Neuronal stem cell (in vitro differentiated cells): ENCODE measurements at regions not wholly inside any gene's neighbourhood (a gene's known extent, or its start where the extent isn't known, plus 50 kb on each side); places are given as distances from the start of the nearest gene placed in this dataset.
A peak's percentile ranks its signal among the peaks of the same experiment; 100 is the strongest.

ENCODE experiments used
- DNase-seq: peaks from one replicate; pipeline ENCODE4 v3.0.0-alpha.2; 2013; ENCODE audit warnings: low spot score
- H2AFZ ChIP-seq: one replicate; pipeline ENCODE4 v1.6.1; 2013; ENCODE audit warnings: mild to moderate bottlenecking, low read length, inconsistent platforms
- H2AK5ac ChIP-seq: 2 replicates; pipeline ENCODE4 v1.6.1; 2013; ENCODE audit warnings: low read depth, mild to moderate bottlenecking, inconsistent platforms, low read length, moderate library complexity, mixed read lengths
- H2BK120ac ChIP-seq: 2 replicates; pipeline ENCODE4 v1.6.1; 2013; ENCODE audit warnings: low read depth, mild to moderate bottlenecking, inconsistent platforms, low read length, moderate library complexity, mixed read lengths
- H2BK12ac ChIP-seq: one replicate; pipeline ENCODE4 v1.6.1; 2013; ENCODE audit warnings: low read length, inconsistent platforms
- H2BK15ac ChIP-seq: 2 replicates; pipeline ENCODE4 v1.6.1; 2013; ENCODE audit warnings: mild to moderate bottlenecking, low read length, inconsistent platforms, mixed read lengths
- H2BK5ac ChIP-seq: one replicate; pipeline ENCODE4 v1.6.1; 2013; ENCODE audit warnings: inconsistent platforms, mild to moderate bottlenecking, low read length, moderate library complexity
- H3K14ac ChIP-seq: one replicate; pipeline ENCODE4 v1.6.1; 2013; ENCODE audit warnings: low read length, inconsistent platforms
- H3K18ac ChIP-seq: 2 replicates; pipeline ENCODE4 v1.6.1; 2013; ENCODE audit warnings: low read length, inconsistent platforms
- H3K23ac ChIP-seq: 2 replicates; pipeline ENCODE4 v1.6.1; 2013; ENCODE audit warnings: low read depth, mild to moderate bottlenecking, mixed read lengths, low read length, inconsistent platforms; ENCODE audit not compliant: poor library complexity
- H3K27ac ChIP-seq: replicated peaks from 3 replicates; pipeline ENCODE4 v1.5.1; 2013; ENCODE audit warnings: low read length, inconsistent platforms
- H3K27me3 ChIP-seq, 3 experiments: 2 replicates each; pipeline ENCODE4 v1.6.1; 2013; ENCODE audit warnings: low read length in 3 of 3, mild to moderate bottlenecking in 2 of 3, inconsistent platforms in 1 of 3, low read depth in 1 of 3, mixed read lengths in 1 of 3, moderate library complexity in 1 of 3; ENCODE audit not compliant: control insufficient read depth in 3 of 3, insufficient read depth in 3 of 3
- H3K36me3 ChIP-seq, 2 donors: replicated peaks in 1 of 2; 2 replicates each; pipeline ENCODE4 v1.6.1; 2013; ENCODE audit warnings: low read length in 2 of 2; ENCODE audit not compliant: control insufficient read depth in 2 of 2, insufficient read depth in 2 of 2
- H3K4ac ChIP-seq: 2 replicates; pipeline ENCODE4 v1.6.1; 2013; ENCODE audit warnings: inconsistent platforms, mild to moderate bottlenecking, low read length, moderate library complexity
- H3K4me1 ChIP-seq, 2 donors: 1 replicate in 1 of 2; 2 replicates in 1 of 2; pipeline ENCODE4 v1.6.1; 2013; ENCODE audit warnings: low read length in 2 of 2, low read depth in 1 of 2; ENCODE audit not compliant: control insufficient read depth in 2 of 2, insufficient read depth in 1 of 2
- H3K4me2 ChIP-seq: one replicate; pipeline ENCODE4 v1.6.1; 2013; ENCODE audit warnings: mild to moderate bottlenecking, low read length, inconsistent platforms; ENCODE audit not compliant: insufficient read depth, poor library complexity, severe bottlenecking
- H3K4me3 ChIP-seq, 2 donors: 2 replicates each; pipeline ENCODE4 v1.5.1; 2013; ENCODE audit warnings: low read length in 2 of 2, mild to moderate bottlenecking in 2 of 2, inconsistent platforms in 1 of 2, moderate library complexity in 1 of 2
- H3K79me1 ChIP-seq: one replicate; pipeline ENCODE4 v1.6.1; 2013; ENCODE audit warnings: low read depth, mild to moderate bottlenecking, inconsistent platforms, low read length, moderate library complexity
- H3K9ac ChIP-seq: one replicate; pipeline ENCODE4 v1.6.1; 2013; ENCODE audit warnings: mild to moderate bottlenecking, low read depth, low read length, inconsistent platforms; ENCODE audit not compliant: poor library complexity
- H3K9me3 ChIP-seq, 2 donors: replicated peaks in 1 of 2; 2 replicates each; pipeline versions ENCODE3 to v1.6.1; 2013; ENCODE audit warnings: low read length in 2 of 2, mild to moderate bottlenecking in 2 of 2, inconsistent platforms in 1 of 2, low read depth in 1 of 2, mixed read lengths in 1 of 2, moderate library complexity in 1 of 2; ENCODE audit not compliant: control insufficient read depth in 2 of 2, insufficient read depth in 1 of 2
- H4K8ac ChIP-seq: one replicate; pipeline ENCODE4 v1.6.1; 2013; ENCODE audit warnings: low read depth, mild to moderate bottlenecking, inconsistent platforms, low read length, moderate library complexity
- H4K91ac ChIP-seq: one replicate; pipeline ENCODE4 v1.6.1; 2013; ENCODE audit warnings: low read length, low read depth, mild to moderate bottlenecking, inconsistent platforms; ENCODE audit not compliant: poor library complexity
- WGBS, 2 donors: extraction: QIAGEN DNeasy Blood & Tissue Kit; methylation state at CpG; one replicate each; pipeline ENCODE4 v1.1.7; 2013; ENCODE audit warnings: missing lambda C conversion rate in 2 of 2, mixed read lengths in 1 of 2; ENCODE audit not compliant: insufficient read length in 2 of 2, insufficient replicate concordance in 1 of 2; ENCODE audit errors: extremely low coverage in 2 of 2; 5-methylcytosine and 5-hydroxymethylcytosine counted together

DNA sequence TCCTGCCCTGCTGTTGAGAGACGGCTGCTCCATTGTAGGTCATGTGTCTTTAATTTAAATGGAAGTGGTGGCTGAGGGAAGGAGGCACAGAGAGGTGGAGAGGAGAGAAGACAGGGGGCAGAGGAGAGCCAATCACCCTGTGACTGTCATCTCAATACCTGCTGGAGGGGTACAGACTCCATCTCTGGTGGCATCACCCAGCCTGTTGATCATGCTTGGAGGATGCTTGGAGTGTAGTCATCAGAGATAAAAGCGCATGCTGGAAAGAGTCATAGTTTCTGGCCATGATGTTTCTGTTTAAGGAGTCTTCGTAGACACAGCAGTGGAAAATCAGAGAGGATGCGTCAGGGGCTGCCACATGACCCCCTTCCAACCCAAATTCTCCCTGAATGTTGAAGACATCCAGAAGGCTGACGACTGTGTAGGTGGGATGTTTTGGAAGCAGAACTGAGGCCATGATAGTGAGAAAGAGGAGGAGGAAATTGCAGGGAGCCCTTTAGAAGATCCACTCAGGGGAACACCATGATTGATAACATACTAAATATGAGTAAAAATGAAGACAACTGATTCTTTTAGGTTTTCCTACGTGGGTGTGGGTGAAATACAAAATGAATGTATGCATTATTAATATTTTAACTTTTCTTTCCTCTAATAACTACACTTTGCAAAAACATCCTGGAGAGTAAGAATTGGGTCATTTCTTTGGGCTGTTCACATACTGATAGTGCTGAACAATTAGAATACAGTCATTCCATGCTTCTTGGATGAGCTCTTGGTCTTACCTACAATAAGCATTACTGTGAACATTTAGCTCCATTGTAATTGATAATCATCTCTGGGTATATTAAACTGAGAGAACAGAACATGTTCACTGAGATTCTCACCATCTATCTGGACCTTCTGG is 210.6 kb upstream of the ATP10A start:
- no CpG with 5 or more reads among the region's 6 CpGs for WGBS, 2 donors
- Histone ChIP-seq H2BK5ac (no peak overlapping the region), H3K27me3 (no peaks in the 10 kb centered on the region), H2BK120ac (no peak overlapping the region), H4K8ac (no peak overlapping the region), H3K23ac (no peak overlapping the region), H3K4me3 (no peak overlapping the region), H3K36me3 (no peaks in the 10 kb centered on the region), H3K4me2 (no peak overlapping the region), H2AK5ac (no peak overlapping the region), H3K27ac (no peak overlapping the region), H2BK12ac (no peak overlapping the region), H4K91ac (no peak overlapping the region), H3K4me1 (peaks cover 0 to 7% of the 10 kb centered on the region in 2 donors), H2BK15ac (no peak overlapping the region), H3K9me3 (peaks cover 0 to 5% of the 10 kb centered on the region in 2 donors), H3K18ac (peak overlapping the region; percentile 33), H2AFZ (no peak overlapping the region), H3K79me1 (no peaks in the 10 kb centered on the region), H3K14ac (no peak overlapping the region), H3K4ac (no peak overlapping the region), H3K9ac (no peak overlapping the region)
- DNase-seq, result no peak

DNA sequence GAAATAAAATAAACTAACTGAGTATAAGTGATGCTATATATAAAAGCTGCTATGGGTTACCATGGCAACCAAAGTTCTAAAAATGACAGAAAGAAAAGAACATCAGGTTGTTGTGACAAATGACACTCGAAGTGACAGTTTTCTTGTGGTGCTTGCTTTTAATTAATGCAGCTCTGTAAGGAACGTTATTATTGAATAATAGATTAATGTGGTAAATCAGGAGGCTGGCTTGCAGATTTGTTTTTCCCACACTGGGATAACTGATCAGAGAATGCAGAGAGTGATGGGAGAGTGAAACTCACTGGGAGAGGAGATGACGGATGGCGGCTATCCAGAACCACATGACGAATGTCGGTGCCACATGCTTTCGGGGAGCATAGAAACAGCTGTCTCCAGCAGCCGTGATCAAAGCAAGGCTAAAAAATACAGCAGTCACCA is 207.0 kb upstream of the ATP10A start:
- Histone ChIP-seq H3K14ac (no peak overlapping the region), H3K27ac (peak overlapping the region; percentile 32)

DNA sequence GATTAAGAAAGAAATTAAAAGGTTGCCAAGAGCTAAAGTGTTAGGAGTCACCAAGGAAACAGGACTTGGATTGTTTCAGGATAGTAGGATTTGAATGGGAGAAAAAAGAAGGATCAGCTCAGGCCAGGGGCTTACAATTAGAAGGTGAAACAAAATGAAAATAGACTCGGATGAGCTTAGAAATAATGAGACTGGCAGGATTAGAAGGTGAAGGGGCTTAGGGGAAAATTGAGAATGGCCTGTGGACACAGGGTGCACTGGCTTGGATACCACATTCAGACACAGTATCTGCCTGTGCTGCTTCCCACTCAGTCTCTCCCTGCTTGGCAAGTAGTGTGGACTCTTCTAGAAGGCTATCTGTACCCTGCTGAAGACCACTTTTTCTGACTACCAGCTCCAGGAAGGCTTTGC is 206.1 kb upstream of the ATP10A start:
- no peak overlapping the region for H2AK5ac ChIP-seq
- H3K9me3 ChIP-seq, result peaks cover 0 to 3% of the 10 kb centered on the region in 2 donors
- no peak overlapping the region for H3K4ac ChIP-seq
- no peak overlapping the region for H3K4me2 ChIP-seq
- no peak overlapping the region for H4K91ac ChIP-seq
- H3K4me1 ChIP-seq, result peaks cover 0 to 11% of the 10 kb centered on the region in 2 donors
- H2BK12ac ChIP-seq, result no peak overlapping the region
- no peak overlapping the region for H3K9ac ChIP-seq
- peak overlapping the region; percentile 98 for H3K27ac ChIP-seq
- H3K79me1 ChIP-seq, result peaks cover 2% of the 10 kb centered on the region
- no peak overlapping the region for H2BK5ac ChIP-seq
- H4K8ac ChIP-seq, result no peak overlapping the region
- no peaks in the 10 kb centered on the region for H3K36me3 ChIP-seq
- H3K14ac ChIP-seq, result no peak overlapping the region
- no peak overlapping the region for H2AFZ ChIP-seq
- no peaks in the 10 kb centered on the region for H3K27me3 ChIP-seq
- peak overlapping the region; percentile 90 for H3K18ac ChIP-seq
- no peak overlapping the region for H2BK120ac ChIP-seq
- WGBS, 2 donors, result no CpG with 5 or more reads among the region's 1 CpG
- H3K23ac ChIP-seq, result no peak overlapping the region
- H2BK15ac ChIP-seq, result no peak overlapping the region
- H3K4me3 ChIP-seq, result no peak overlapping the region
- peak; percentile 58 for DNase-seq

More for the DNA sequence above, 207.0 kb upstream of the ATP10A start:
- Histone ChIP-seq H4K91ac (no peak overlapping the region), H4K8ac (no peak overlapping the region), H3K9ac (no peak overlapping the region), H2AFZ (no peak overlapping the region), H3K79me1 (no peaks in the 10 kb centered on the region), H3K27me3 (no peaks in the 10 kb centered on the region), H3K18ac (no peak overlapping the region), H3K9me3 (peaks cover 0 to 3% of the 10 kb centered on the region in 2 donors), H3K4me1 (peaks cover 0 to 11% of the 10 kb centered on the region in 2 donors), H3K4ac (no peak overlapping the region), H2BK15ac (no peak overlapping the region), H2BK12ac (no peak overlapping the region), H2BK5ac (no peak overlapping the region), H2AK5ac (no peak overlapping the region), H3K4me3 (no peak overlapping the region), H3K23ac (no peak overlapping the region), H3K4me2 (no peak overlapping the region), H3K36me3 (no peaks in the 10 kb centered on the region), H2BK120ac (no peak overlapping the region)
- no CpG with 5 or more reads among the region's 8 CpGs for WGBS, 2 donors
- no peak for DNase-seq

DNA sequence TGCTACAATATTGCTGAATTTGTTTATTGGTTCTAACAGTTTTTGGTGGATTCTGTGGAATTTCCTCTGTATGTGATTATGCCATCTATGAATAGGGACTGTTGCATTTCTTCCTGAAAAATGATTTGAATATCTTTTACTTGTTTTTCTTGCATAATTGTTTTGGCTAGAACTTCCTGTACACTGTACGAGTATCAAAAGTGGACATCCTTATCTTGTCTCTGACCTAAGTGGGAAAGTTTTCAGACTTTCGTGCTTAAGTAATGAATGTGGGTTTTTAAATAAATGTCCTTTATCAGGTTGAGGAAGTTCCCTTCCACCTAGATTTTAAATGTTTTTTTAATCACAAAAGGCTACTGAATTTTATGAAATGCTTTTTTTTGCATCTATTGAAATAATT is 203.8 kb upstream of the ATP10A start:
- H4K8ac ChIP-seq, result no peak overlapping the region
- no peak overlapping the region for H3K9ac ChIP-seq
- H2BK12ac ChIP-seq, result no peak overlapping the region
- H3K18ac ChIP-seq, result no peak overlapping the region
- no peak overlapping the region for H2AFZ ChIP-seq
- no peak overlapping the region for H3K4ac ChIP-seq
- H3K14ac ChIP-seq, result no peak overlapping the region
- H3K9me3 ChIP-seq, result no peaks in the 10 kb centered on the region
- no peak overlapping the region for H2AK5ac ChIP-seq
- WGBS, 2 donors, result no CpG with 5 or more reads among the region's 2 CpGs
- no peaks in the 10 kb centered on the region for H3K36me3 ChIP-seq
- DNase-seq, result no peak
- H3K4me3 ChIP-seq, result no peak overlapping the region
- no peaks in the 10 kb centered on the region for H3K27me3 ChIP-seq
- peaks cover 2% of the 10 kb centered on the region for H3K79me1 ChIP-seq
- H3K27ac ChIP-seq, result no peak overlapping the region
- no peak overlapping the region for H2BK15ac ChIP-seq
- H2BK5ac ChIP-seq, result no peak overlapping the region
- H3K4me2 ChIP-seq, result no peak overlapping the region
- no peak overlapping the region for H2BK120ac ChIP-seq
- H3K23ac ChIP-seq, result no peak overlapping the region
- H3K4me1 ChIP-seq, result peaks cover 0 to 11% of the 10 kb centered on the region in 2 donors
- H4K91ac ChIP-seq, result no peak overlapping the region
